ENCODE measurements at regions not wholly inside any gene's neighbourhood (a gene's known extent, or its start where the extent isn't known, plus 50 kb on each side); places are given as distances from the start of the nearest gene placed in this dataset.

GRCh38 chr9:107949061-107949460 lies 459.5 kb upstream of the KLF4 start:
- Mint-ChIP-seq H3K27me3 (peaks cover 63% of the 10 kb centered on the region), H3K9me3 (ENCODE audit: low read depth) (peaks cover 11% of the 10 kb centered on the region), H3K4me1 (ENCODE audit: low read depth) (peaks cover 7% of the 10 kb centered on the region), H3K4me3 (ENCODE audit: low read depth) (no peak overlapping the region), H3K27ac (no peak overlapping the region), H3K36me3 (ENCODE audit: insufficient read depth) (peaks cover 1% of the 10 kb centered on the region)
- no peak for DNase-seq (ENCODE audit: low spot score, unreplicated experiment)
- no peak for TF ChIP-seq CTCF (IDR thresholded peaks at IDR 0.05; ENCODE audit: unreplicated experiment)

GRCh38 chr9:107948601-107949000 lies 459.0 kb upstream of the KLF4 start:
- Mint-ChIP-seq H3K36me3 (ENCODE audit: insufficient read depth) (peaks cover 1% of the 10 kb centered on the region), H3K4me1 (ENCODE audit: low read depth) (peaks cover 7% of the 10 kb centered on the region), H3K27me3 (peaks cover 63% of the 10 kb centered on the region), H3K27ac (no peak overlapping the region), H3K9me3 (ENCODE audit: low read depth) (peaks cover 11% of the 10 kb centered on the region), H3K4me3 (ENCODE audit: low read depth) (no peak overlapping the region)
- no peak for TF ChIP-seq CTCF (IDR thresholded peaks at IDR 0.05; ENCODE audit: unreplicated experiment)
- DNase-seq (ENCODE audit: low spot score, unreplicated experiment) = no peak

- Mint-ChIP-seq H3K27me3 (peaks cover 60% of the 10 kb centered on the region), H3K36me3 (ENCODE audit: insufficient read depth) (peaks cover 1% of the 10 kb centered on the region), H3K4me3 (ENCODE audit: low read depth) (no peak overlapping the region), H3K9me3 (ENCODE audit: low read depth) (peaks cover 11% of the 10 kb centered on the region), H3K27ac (no peak overlapping the region), H3K4me1 (ENCODE audit: low read depth) (peaks cover 7% of the 10 kb centered on the region)
- DNase-seq (ENCODE audit: low spot score, unreplicated experiment) = no peak
- TF ChIP-seq CTCF (IDR thresholded peaks at IDR 0.05; ENCODE audit: unreplicated experiment) = no peak
These were observed 458.5 kb upstream of the KLF4 start for GRCh38 chr9:107948086-107948485.

GRCh38 chr9:107946364-107947141 lies 457.0 kb upstream of the KLF4 start:
- Mint-ChIP-seq H3K27me3 (peaks cover 66% of the 10 kb centered on the region), H3K27ac (no peak overlapping the region), H3K36me3 (ENCODE audit: insufficient read depth) (peaks cover 1% of the 10 kb centered on the region), H3K4me1 (ENCODE audit: low read depth) (peaks cover 7% of the 10 kb centered on the region), H3K4me3 (ENCODE audit: low read depth) (no peak overlapping the region), H3K9me3 (ENCODE audit: low read depth) (peaks cover 9% of the 10 kb centered on the region)
- no peak for TF ChIP-seq CTCF (IDR thresholded peaks at IDR 0.05; ENCODE audit: unreplicated experiment)
- DNase-seq (ENCODE audit: low spot score, unreplicated experiment) = no peak

GRCh38 chr9:107945961-107946360 lies 456.4 kb upstream of the KLF4 start:
- Mint-ChIP-seq H3K27me3 (peaks cover 72% of the 10 kb centered on the region), H3K27ac (no peak overlapping the region), H3K4me1 (ENCODE audit: low read depth) (peaks cover 7% of the 10 kb centered on the region), H3K36me3 (ENCODE audit: insufficient read depth) (peaks cover 1% of the 10 kb centered on the region), H3K9me3 (ENCODE audit: low read depth) (peaks cover 7% of the 10 kb centered on the region), H3K4me3 (ENCODE audit: low read depth) (no peak overlapping the region)
- no peak for DNase-seq (ENCODE audit: low spot score, unreplicated experiment)
- no peak for TF ChIP-seq CTCF (IDR thresholded peaks at IDR 0.05; ENCODE audit: unreplicated experiment)
